HL-60 (cell line): ENCODE measurements at regions not wholly inside any gene's neighbourhood (a gene's known extent, or its start where the extent isn't known, plus 50 kb on each side); places are given as distances from the start of the nearest gene placed in this dataset.

ENCODE experiments used
- DNase-seq, 2 experiments: peaks; one replicate each; pipeline ENCODE4 v3.0.0-alpha.2; 2010 to 2020; ENCODE audit warnings: low read depth in 1 of 2, low spot score in 1 of 2
- H3K27ac ChIP-seq: fragments of 250-450 bp; sonication (Bioruptor Pico); replicated peaks from 2 replicates; pipeline ENCODE4 v1.5.1; 2020; ENCODE audit warnings: mild to moderate bottlenecking, moderate library complexity
- H3K27me3 ChIP-seq: fragments of 250-450 bp; sonication (Bioruptor Pico); 2 replicates; pipeline ENCODE4 v1.5.1; 2021; ENCODE audit warnings: mild to moderate bottlenecking, moderate library complexity; ENCODE audit not compliant: insufficient read depth, poor library complexity, severe bottlenecking
- H3K4me3 ChIP-seq: replicated peaks from 2 replicates; pipeline ENCODE4 v1.5.1; 2011; ENCODE audit warnings: mild to moderate bottlenecking, control low read depth, low read length; ENCODE audit not compliant: insufficient read depth
- CTCF ChIP-seq: IDR thresholded peaks from one replicate; pipeline ENCODE4 v1.5.1; 2011; ENCODE audit warnings: low read length, control low read depth, inconsistent platforms; ENCODE audit not compliant: insufficient read depth
- GABPA ChIP-seq: IDR thresholded peaks from 2 replicates; pipeline ENCODE4 v1.6.1; 2012; ENCODE audit warnings: low read depth
- POLR2AphosphoS5 ChIP-seq: IDR thresholded peaks from 2 replicates; pipeline ENCODE4 v1.6.1; 2012; ENCODE audit warnings: low read depth
- SPI1 ChIP-seq: IDR thresholded peaks from 2 replicates; pipeline ENCODE4 v1.6.1; 2012; ENCODE audit warnings: low read depth, mild to moderate bottlenecking, borderline replicate concordance
- TF ChIP-seq, protein P1 (sequence below): IDR thresholded peaks from 2 replicates; pipeline ENCODE4 v1.6.1; 2012; ENCODE audit warnings: low read depth; ENCODE audit not compliant: insufficient replicate concordance

DNA sequence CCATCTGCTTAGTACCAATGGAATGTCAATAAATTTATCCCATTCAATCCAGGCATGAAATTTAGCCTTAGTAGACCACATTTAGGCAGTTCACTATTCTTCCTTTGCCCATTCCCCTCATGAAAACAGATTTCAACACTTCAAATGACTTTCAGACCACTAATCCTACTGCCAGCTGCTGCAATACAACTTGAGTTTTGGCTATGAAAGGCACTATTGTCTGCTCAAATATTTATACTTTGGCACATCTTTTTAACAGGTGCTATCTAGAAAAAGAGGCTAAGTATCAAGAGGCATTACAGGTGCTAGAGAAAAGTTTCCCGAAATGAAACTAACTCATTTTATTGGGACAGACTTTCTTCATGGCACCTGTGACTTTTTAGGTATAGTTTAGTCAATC lies 499.8 kb downstream of the C12orf50 start:
- H3K27me3 ChIP-seq, result no peaks in the 10 kb centered on the region
- no peak for DNase-seq
- no peak overlapping the region for H3K4me3 ChIP-seq
- H3K27ac ChIP-seq, result no peak overlapping the region
- TF ChIP-seq POLR2AphosphoS5 (no peak), SPI1 (no peak), GABPA (no peak), CTCF (no peak)
- TF ChIP-seq, protein P1, sequence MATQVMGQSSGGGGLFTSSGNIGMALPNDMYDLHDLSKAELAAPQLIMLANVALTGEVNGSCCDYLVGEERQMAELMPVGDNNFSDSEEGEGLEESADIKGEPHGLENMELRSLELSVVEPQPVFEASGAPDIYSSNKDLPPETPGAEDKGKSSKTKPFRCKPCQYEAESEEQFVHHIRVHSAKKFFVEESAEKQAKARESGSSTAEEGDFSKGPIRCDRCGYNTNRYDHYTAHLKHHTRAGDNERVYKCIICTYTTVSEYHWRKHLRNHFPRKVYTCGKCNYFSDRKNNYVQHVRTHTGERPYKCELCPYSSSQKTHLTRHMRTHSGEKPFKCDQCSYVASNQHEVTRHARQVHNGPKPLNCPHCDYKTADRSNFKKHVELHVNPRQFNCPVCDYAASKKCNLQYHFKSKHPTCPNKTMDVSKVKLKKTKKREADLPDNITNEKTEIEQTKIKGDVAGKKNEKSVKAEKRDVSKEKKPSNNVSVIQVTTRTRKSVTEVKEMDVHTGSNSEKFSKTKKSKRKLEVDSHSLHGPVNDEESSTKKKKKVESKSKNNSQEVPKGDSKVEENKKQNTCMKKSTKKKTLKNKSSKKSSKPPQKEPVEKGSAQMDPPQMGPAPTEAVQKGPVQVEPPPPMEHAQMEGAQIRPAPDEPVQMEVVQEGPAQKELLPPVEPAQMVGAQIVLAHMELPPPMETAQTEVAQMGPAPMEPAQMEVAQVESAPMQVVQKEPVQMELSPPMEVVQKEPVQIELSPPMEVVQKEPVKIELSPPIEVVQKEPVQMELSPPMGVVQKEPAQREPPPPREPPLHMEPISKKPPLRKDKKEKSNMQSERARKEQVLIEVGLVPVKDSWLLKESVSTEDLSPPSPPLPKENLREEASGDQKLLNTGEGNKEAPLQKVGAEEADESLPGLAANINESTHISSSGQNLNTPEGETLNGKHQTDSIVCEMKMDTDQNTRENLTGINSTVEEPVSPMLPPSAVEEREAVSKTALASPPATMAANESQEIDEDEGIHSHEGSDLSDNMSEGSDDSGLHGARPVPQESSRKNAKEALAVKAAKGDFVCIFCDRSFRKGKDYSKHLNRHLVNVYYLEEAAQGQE, result no peak

GRCh38 chr12:87520968-87521367 lies 508.2 kb downstream of the C12orf50 start:
- Histone ChIP-seq H3K27me3 (no peaks in the 10 kb centered on the region), H3K27ac (no peak overlapping the region), H3K4me3 (no peak overlapping the region)
- no peak for DNase-seq
- no peak for TF ChIP-seq CTCF
- no peak for TF ChIP-seq SPI1
- no peak for TF ChIP-seq POLR2AphosphoS5
- TF ChIP-seq, protein P1, result no peak
- no peak for TF ChIP-seq GABPA

DNA sequence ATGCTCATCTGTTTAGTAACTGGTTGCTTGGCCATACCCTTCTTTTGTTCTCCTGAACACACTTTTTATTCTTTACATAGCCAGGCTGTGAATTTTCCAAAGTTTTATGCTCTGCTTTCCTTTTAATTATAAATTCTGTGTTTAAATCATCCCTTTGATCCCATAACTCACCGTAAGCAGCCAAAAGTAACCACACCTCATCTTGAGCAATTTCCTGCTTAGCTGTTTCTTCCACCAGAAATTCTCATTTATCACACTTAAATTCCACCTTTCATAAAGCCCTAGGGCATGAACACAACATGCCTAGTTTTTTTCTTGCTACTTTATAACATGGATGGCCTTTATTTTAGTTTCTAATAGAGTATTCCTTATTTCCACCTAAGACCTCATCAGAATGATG lies 510.7 kb downstream of the C12orf50 start:
- no peak overlapping the region for H3K27ac ChIP-seq
- no peak overlapping the region for H3K4me3 ChIP-seq
- no peaks in the 10 kb centered on the region for H3K27me3 ChIP-seq
- DNase-seq, result no peak
- TF ChIP-seq GABPA, result no peak
- TF ChIP-seq POLR2AphosphoS5, result no peak
- no peak for TF ChIP-seq CTCF
- no peak for TF ChIP-seq SPI1
- TF ChIP-seq, protein P1, result no peak
